Heart right ventricle (tissue), 16 donors: ENCODE measurements at regions not wholly inside any gene's neighbourhood (a gene's known extent, or its start where the extent isn't known, plus 50 kb on each side); places are given as distances from the start of the nearest gene placed in this dataset.

Experiments used
- ATAC-seq, 8 donors: fragments of 200-7000 bp; cut with Tn5 transposase; one replicate each; pipeline ENCODE4 v1.9.1; 2020; ENCODE audit warnings: mild to moderate bottlenecking in 8 of 8, moderate library complexity in 8 of 8, moderate number of reproducible peaks in 1 of 8
- DNase-seq, 2 donors: peaks; one replicate each; pipeline ENCODE4 v3.0.0-alpha.2; 2020
- H3K27ac ChIP-seq, 10 donors: fragments of 200-600 bp; sonication (generic) in 2 of 10; one replicate each; pipeline versions ENCODE4 v1.5.0 to v1.8.0; 2020 to 2022; ENCODE audit warnings: mild to moderate bottlenecking in 3 of 10
- H3K27me3 ChIP-seq, 7 donors: fragments of 200-600 bp; one replicate each; pipeline ENCODE4 v1.8.0; 2021 to 2022; ENCODE audit warnings: mild to moderate bottlenecking in 2 of 7
- H3K36me3 ChIP-seq, 9 donors: fragments of 200-600 bp; sonication (generic) in 1 of 9; one replicate each; pipeline versions ENCODE4 v1.5.0 to v1.8.0; 2020 to 2022; ENCODE audit warnings: mild to moderate bottlenecking in 2 of 9
- H3K4me1 ChIP-seq, 9 donors: fragments of 200-600 bp; sonication (generic) in 1 of 9; one replicate each; pipeline versions ENCODE4 v1.5.0 to v1.8.0; 2020 to 2022; ENCODE audit warnings: mild to moderate bottlenecking in 4 of 9
- H3K4me3 ChIP-seq, 10 donors: fragments of 200-600 bp; sonication (generic) in 2 of 10; one replicate each; pipeline versions ENCODE4 v1.5.0 to v1.8.0; 2020 to 2022; ENCODE audit warnings: mild to moderate bottlenecking in 7 of 10, moderate library complexity in 2 of 10
- H3K9me3 ChIP-seq, 11 donors: fragments of 200-600 bp in 10 of 11; sonication (generic) in 2 of 11; one replicate each; pipeline versions ENCODE4 v1.5.0 to v1.8.0; 2013 to 2022; ENCODE audit warnings: mild to moderate bottlenecking in 2 of 11, control low read depth in 1 of 11, moderate library complexity in 1 of 11
- WGBS, 2 donors: extraction: QIAGEN DNeasy Blood & Tissue Kit; methylation state at CpG; one replicate each; pipeline ENCODE4 v1.1.7; 2013; ENCODE audit warnings: inconsistent platforms in 1 of 2; 5-methylcytosine and 5-hydroxymethylcytosine counted together
- intact Hi-C, 10 donors: fragments of 100-400 bp; cut with DNase I; formaldehyde crosslinking; loops; one replicate each; pipeline versions ENCODE4 v1.11.1 to v1.14.2; 2022
- TF ChIP-seq, protein P1 (sequence below), 9 donors: fragments of 200-600 bp; sonication (generic) in 2 of 9; IDR thresholded peaks; one replicate each; pipeline versions ENCODE4 v1.5.0 to v1.8.0; 2021 to 2022; ENCODE audit warnings: antibody characterized with exemption in 9 of 9, mild to moderate bottlenecking in 5 of 9, moderate library complexity in 1 of 9
- donor health status: Arrhythmogenic right ventricular cardiomyopathy.
- donor health status: ischemic (EF 13 %, LVEDD 7.1; RV severe dilation, severe dysfunction).
- donor health status: healthy with polysubstance abuse.
- donor health status: DM: no; HTN: yes; CAD: no.
- donor health status: DM: no; HTN: no; CAD: no.
- donor health status: ischemic (EF 25% LVEDD 6.9; RV normal size, moderate dysfunction).
- donor health status: ischemic (EF 25% LVEDD 5.7; RV mildly dilated, moderate dysfunction).
- donor health status: healthy.
- donor health status: DM: yes; HTN: yes; CAD: no.
- donor health status: Ischemic cardiomyopathy.
- donor health status: ischemic (EF 35%, LVEDD 5.7; RV mildly dilated, moderate dysfunction).
- donor health status: nonischemic (EF 11% LVEDD 7.7; RV severe dilation, severe dysfunction).
- donor health status: DM: yes; HTN: yes; CAD: no.
- donor health status: PGD.
- donor health status: ischemic (EF 29% LVEDD 5.4; RV normal size, mild dysfunction).
- donor health status: nonischemic (EF 23%, LVEDD 6.1; RV moderate dilation, normal function).

- no peaks in the 10 kb centered on the region for H3K27me3 ChIP-seq
- no peaks in the 10 kb centered on the region for H3K36me3 ChIP-seq
- no peak overlapping the region for H3K27ac ChIP-seq
- TF ChIP-seq, protein P1, sequence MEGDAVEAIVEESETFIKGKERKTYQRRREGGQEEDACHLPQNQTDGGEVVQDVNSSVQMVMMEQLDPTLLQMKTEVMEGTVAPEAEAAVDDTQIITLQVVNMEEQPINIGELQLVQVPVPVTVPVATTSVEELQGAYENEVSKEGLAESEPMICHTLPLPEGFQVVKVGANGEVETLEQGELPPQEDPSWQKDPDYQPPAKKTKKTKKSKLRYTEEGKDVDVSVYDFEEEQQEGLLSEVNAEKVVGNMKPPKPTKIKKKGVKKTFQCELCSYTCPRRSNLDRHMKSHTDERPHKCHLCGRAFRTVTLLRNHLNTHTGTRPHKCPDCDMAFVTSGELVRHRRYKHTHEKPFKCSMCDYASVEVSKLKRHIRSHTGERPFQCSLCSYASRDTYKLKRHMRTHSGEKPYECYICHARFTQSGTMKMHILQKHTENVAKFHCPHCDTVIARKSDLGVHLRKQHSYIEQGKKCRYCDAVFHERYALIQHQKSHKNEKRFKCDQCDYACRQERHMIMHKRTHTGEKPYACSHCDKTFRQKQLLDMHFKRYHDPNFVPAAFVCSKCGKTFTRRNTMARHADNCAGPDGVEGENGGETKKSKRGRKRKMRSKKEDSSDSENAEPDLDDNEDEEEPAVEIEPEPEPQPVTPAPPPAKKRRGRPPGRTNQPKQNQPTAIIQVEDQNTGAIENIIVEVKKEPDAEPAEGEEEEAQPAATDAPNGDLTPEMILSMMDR (IDR thresholded peaks at IDR 0.05) = no peak
- no peak overlapping the region for H3K4me3 ChIP-seq
- no peak for DNase-seq
- 48 to 49% methylated on average over 3 of the region's 3 CpGs for WGBS, 2 donors
- intact Hi-C loops = no loop called here
- ATAC-seq = no peak
- peaks cover 0 to 12% (median 0%) of the 10 kb centered on the region in 11 donors for H3K9me3 ChIP-seq
- no peaks in the 10 kb centered on the region for H3K4me1 ChIP-seq
Measured at GRCh38 chr7:89987665-89988064, 166.6 kb upstream of the STEAP1 start.

- H3K27ac ChIP-seq = no peak overlapping the region
- WGBS, 2 donors = 46 to 47% methylated on average over 1 of the region's 1 CpG
- intact Hi-C loops = no loop called here
- ATAC-seq = no peak
- H3K4me3 ChIP-seq = no peak overlapping the region
- H3K36me3 ChIP-seq = no peaks in the 10 kb centered on the region
- peaks cover 0 to 12% (median 0%) of the 10 kb centered on the region in 11 donors for H3K9me3 ChIP-seq
- TF ChIP-seq, protein P1 (IDR thresholded peaks at IDR 0.05) = no peak
- DNase-seq = no peak
- H3K27me3 ChIP-seq = no peaks in the 10 kb centered on the region
- H3K4me1 ChIP-seq = no peaks in the 10 kb centered on the region
Measured at GRCh38 chr7:89988074-89988473, 166.2 kb upstream of the STEAP1 start.

DNA sequence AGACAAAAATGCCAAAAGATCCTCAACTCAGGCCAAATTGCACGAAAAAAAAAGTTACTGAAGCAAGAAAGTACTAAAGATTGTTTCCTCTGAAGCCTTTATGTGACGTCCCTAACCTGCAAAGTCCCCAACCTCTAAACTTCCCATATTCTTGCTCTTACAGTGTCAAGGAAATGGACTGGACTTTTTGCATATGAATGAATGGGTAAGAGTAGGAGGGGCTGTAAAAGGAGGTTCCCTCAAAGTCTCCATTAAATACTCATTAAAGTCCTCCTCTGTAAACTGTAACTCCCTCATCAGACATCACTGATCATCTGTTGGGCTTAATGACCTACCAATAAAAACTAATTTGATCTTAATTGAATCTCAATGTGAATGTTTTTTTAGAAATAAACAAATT, 164.8 kb upstream of the STEAP1 start:
- Histone ChIP-seq H3K36me3 (no peaks in the 10 kb centered on the region), H3K27me3 (no peaks in the 10 kb centered on the region), H3K4me3 (no peak overlapping the region), H3K4me1 (no peaks in the 10 kb centered on the region), H3K9me3 (peaks cover 0 to 12% (median 0%) of the 10 kb centered on the region in 11 donors), H3K27ac (no peak overlapping the region)
- 52 to 60% methylated on average over 2 of the region's 2 CpGs for WGBS, 2 donors
- intact Hi-C loops = no loop called here
- TF ChIP-seq, protein P1 (IDR thresholded peaks at IDR 0.05) = no peak
- ATAC-seq = no peak
- no peak for DNase-seq

DNA sequence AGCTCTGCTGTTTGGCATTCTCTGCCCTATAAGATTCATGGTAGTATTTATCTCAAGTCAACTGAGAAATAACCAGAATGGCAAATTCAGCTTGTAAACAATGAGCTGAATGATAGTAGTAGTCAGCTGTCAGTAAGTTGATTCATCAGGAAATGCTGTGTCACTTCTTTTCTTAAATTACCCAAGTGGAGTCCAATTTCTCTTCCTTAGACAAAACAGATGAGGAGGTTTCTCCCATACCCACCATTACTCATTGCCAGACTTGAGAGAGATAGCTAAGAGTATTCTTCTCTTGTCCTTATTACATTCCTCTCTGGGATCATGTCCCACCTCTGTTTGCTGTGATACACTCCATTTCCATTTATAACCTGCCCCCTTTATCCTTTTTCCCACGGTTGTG, 159.8 kb upstream of the STEAP1 start:
- Histone ChIP-seq H3K36me3 (no peaks in the 10 kb centered on the region), H3K27ac (no peak overlapping the region), H3K4me3 (no peak overlapping the region), H3K9me3 (peaks cover 0 to 9% (median 0%) of the 10 kb centered on the region in 11 donors), H3K27me3 (no peaks in the 10 kb centered on the region), H3K4me1 (no peaks in the 10 kb centered on the region)
- WGBS, 2 donors = 41 to 43% methylated on average over 1 of the region's 1 CpG
- TF ChIP-seq, protein P1 (IDR thresholded peaks at IDR 0.05) = no peak
- intact Hi-C loops = no loop called here
- ATAC-seq (no peak), DNase-seq (no peak)
